HG02973 (cell line): ENCODE measurements at regions not wholly inside any gene's neighbourhood (a gene's known extent, or its start where the extent isn't known, plus 50 kb on each side); places are given as distances from the start of the nearest gene placed in this dataset.
"Not testable (repeated sequence)": the region's sequence is repeated elsewhere in the genome, so short reads cannot be mapped to it uniquely, and the experiment has no call there.

Experiments
- ATAC-seq: cut with Tn5 transposase; IDR thresholded peaks from one replicate; pipeline ENCODE4 v1.9.1; 2021; ENCODE audit warnings: moderate library complexity; ENCODE audit not compliant: unreplicated experiment

- ATAC-seq, result no peak
Observed at GRCh38 chr15:30830961-30831360, 72.8 kb upstream of the FAN1 start.

DNA sequence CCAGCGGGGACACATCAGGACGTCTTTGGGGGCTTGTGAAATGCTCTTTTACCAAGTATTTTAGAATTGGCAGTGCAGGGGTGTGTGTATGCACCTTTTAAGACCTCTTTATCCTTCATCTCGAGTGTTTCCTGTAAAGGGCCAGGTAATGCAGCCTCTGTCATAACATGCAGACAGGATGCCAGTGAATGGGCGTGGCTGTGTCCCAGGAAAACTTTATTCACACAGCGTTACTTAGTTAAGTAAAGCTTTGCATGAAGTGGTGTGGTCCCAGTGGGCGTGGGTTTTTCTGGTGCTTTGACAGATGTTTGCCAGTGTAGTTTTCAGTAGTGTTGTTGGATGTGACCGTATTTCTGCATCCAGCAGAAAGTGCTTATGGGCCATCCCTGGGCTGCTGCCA, 70.3 kb upstream of the FAN1 start:
- ATAC-seq, result not testable (repeated sequence)

GRCh38 chr15:30841639-30842038, 62.1 kb upstream of the FAN1 start:
- ATAC-seq, result not testable (repeated sequence)

DNA sequence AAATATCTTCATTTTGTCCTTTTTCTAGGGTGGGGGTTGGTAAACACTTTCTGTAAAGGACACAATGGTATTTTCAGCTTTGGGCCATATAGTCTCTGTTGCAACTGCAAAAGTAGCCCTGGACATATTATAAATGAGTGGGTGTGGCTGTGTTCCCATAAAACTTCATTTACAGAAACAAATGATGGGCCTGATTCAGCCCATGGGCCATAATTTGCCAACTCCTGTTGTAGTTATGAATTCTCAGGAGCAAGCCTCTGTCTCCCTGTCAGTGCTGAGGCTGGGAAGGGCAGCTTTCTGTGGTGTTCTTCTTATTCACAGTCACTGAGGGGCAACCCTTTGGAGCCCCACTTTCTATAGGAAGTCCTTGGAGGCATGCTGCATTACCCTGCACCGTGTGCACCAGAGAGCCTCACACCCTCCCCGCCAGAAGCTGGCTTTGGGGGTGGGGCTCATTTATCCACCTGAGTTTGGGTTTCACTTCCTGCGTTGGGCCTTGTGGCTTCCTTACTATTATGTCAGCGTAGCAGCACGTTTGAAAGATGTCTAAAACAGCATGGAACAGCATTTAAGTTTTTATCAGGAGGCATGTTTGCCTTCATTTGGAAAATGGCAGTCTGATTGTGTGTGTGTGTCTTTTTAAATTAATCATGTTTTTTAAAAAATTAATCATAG, 60.8 kb upstream of the FAN1 start:
- ATAC-seq, result peak; percentile 80

DNA sequence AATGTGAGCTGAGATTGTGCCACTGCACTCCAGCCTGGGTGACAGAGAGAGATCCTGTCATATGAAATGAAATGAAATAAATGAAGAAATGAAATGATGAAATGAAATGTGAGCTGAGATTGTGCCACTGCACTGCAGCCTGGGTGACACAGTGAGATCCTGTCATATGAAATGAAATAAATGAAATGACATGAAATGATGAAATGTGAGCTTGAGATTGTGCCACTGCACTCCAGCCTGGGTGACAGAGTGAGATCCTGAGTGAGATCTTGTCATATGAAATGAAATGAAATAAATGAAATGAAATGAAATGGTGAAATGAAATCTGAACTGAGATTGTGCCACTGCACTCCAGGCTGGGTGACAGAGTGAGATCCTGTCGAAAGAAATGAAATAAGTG, 58.2 kb upstream of the FAN1 start:
- ATAC-seq, result not testable (repeated sequence)
